ENCODE measurements at regions not wholly inside any gene's neighbourhood (a gene's known extent, or its start where the extent isn't known, plus 50 kb on each side); places are given as distances from the start of the nearest gene placed in this dataset.

DNA sequence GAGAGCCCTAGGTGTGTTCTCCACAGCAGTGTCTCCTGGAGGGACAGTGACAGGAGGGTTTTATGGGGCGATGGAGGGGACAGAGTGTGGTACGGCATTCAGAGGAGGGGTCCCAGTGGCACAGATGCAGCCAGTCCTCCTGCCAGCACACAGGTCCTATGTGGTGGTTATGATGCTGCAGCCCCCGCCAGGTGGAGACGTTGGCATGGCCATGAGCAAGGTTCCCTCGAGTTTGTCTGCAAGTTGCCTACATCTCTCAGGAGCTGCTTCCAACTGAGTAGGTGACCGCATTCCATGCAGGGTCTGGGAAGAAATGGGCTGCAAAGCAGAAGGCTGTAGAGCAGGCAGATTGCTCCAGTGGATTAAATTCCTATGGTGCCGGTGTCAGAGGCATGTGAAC, 646.0 kb downstream of the TBC1D22A start (continued):
- TF ChIP-seq PBX3 (CRISPR knock-in tag; IDR thresholded peaks at IDR 0.05), result no peak

- Histone ChIP-seq H3K36me3 (ENCODE audit: control insufficient read depth in 2 of 2, insufficient read depth in 1 of 2, low read length in 2 of 2) (no peaks in the 10 kb centered on the region), H3K4me3 (ENCODE audit: low read depth, low read length) (no peak overlapping the region), H3K27ac (ENCODE audit: extremely low read depth, low read depth, low read length) (no peak overlapping the region), H3K4me1 (ENCODE audit: control insufficient read depth, insufficient read depth, low read length) (no peaks in the 10 kb centered on the region), H3K9me3 (ENCODE audit: control insufficient read depth, insufficient read depth, low read depth, low read length) (no peaks in the 10 kb centered on the region)
- TF ChIP-seq ZNF37A (tag by site-specific recombination; IDR thresholded peaks at IDR 0.05) (no peak), ZBTB48 (tag by site-specific recombination; IDR thresholded peaks at IDR 0.05) (no peak), SCRT1 (tag by site-specific recombination; IDR thresholded peaks at IDR 0.05; ENCODE audit: borderline replicate concordance) (no peak)
- CTCF ChIA-PET, result interaction anchor here (1.4 kb wide), 1 partner anchor 1085 kb away, joined by 4 read pairs; no protein-coding TSS in a partner anchor
- POLR2A ChIA-PET, result no interaction called here
Observed at GRCh38 chr22:47407461-47408025, 645.1 kb downstream of the TBC1D22A start.

- TF ChIP-seq ZNF140 (tag by site-specific recombination; IDR thresholded peaks at IDR 0.05) (no peak), ZBTB1 (tag by site-specific recombination; IDR thresholded peaks at IDR 0.05) (no peak), ZNF341 (tag by site-specific recombination; IDR thresholded peaks at IDR 0.05; ENCODE audit: low read depth) (no peak), ZNF76 (tag by site-specific recombination; IDR thresholded peaks at IDR 0.05; ENCODE audit: borderline replicate concordance, low read depth) (no peak), ZNF843 (tag by site-specific recombination; IDR thresholded peaks at IDR 0.05) (no peak), ZNF2 (tag by site-specific recombination; IDR thresholded peaks at IDR 0.05) (no peak), ZNF433 (tag by site-specific recombination; IDR thresholded peaks at IDR 0.05; ENCODE audit: low read depth) (no peak), ZNF174 (tag by site-specific recombination; IDR thresholded peaks at IDR 0.05) (no peak), PRDM1 (tag by site-specific recombination; IDR thresholded peaks at IDR 0.05) (no peak), ZNF544 (tag by site-specific recombination; IDR thresholded peaks at IDR 0.05) (no peak), ZNF791 (tag by site-specific recombination; IDR thresholded peaks at IDR 0.05) (no peak), KLF16 (tag by site-specific recombination; IDR thresholded peaks at IDR 0.05) (no peak), KLF8 (tag by site-specific recombination; IDR thresholded peaks at IDR 0.05) (no peak), ZNF645 (tag by site-specific recombination; IDR thresholded peaks at IDR 0.05) (no peak), ZFP37 (tag by site-specific recombination; IDR thresholded peaks at IDR 0.05) (no peak), ZNF214 (tag by site-specific recombination; IDR thresholded peaks at IDR 0.05; ENCODE audit: borderline replicate concordance) (no peak), ZBTB8A (tag by site-specific recombination; IDR thresholded peaks at IDR 0.05) (no peak)
- TF ChIP-seq, protein P1, sequence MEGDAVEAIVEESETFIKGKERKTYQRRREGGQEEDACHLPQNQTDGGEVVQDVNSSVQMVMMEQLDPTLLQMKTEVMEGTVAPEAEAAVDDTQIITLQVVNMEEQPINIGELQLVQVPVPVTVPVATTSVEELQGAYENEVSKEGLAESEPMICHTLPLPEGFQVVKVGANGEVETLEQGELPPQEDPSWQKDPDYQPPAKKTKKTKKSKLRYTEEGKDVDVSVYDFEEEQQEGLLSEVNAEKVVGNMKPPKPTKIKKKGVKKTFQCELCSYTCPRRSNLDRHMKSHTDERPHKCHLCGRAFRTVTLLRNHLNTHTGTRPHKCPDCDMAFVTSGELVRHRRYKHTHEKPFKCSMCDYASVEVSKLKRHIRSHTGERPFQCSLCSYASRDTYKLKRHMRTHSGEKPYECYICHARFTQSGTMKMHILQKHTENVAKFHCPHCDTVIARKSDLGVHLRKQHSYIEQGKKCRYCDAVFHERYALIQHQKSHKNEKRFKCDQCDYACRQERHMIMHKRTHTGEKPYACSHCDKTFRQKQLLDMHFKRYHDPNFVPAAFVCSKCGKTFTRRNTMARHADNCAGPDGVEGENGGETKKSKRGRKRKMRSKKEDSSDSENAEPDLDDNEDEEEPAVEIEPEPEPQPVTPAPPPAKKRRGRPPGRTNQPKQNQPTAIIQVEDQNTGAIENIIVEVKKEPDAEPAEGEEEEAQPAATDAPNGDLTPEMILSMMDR (tag by site-specific recombination; IDR thresholded peaks at IDR 0.05), result no peak
- TF ChIP-seq, protein P2, sequence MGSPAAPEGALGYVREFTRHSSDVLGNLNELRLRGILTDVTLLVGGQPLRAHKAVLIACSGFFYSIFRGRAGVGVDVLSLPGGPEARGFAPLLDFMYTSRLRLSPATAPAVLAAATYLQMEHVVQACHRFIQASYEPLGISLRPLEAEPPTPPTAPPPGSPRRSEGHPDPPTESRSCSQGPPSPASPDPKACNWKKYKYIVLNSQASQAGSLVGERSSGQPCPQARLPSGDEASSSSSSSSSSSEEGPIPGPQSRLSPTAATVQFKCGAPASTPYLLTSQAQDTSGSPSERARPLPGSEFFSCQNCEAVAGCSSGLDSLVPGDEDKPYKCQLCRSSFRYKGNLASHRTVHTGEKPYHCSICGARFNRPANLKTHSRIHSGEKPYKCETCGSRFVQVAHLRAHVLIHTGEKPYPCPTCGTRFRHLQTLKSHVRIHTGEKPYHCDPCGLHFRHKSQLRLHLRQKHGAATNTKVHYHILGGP (tag by site-specific recombination; IDR thresholded peaks at IDR 0.05), result no peak
- POLR2A ChIA-PET, result no interaction called here
- H3K9me3 ChIP-seq (ENCODE audit: control insufficient read depth, insufficient read depth, low read depth, low read length), result no peaks in the 10 kb centered on the region
Observed at GRCh38 chr22:47406896-47407295, 644.4 kb downstream of the TBC1D22A start.

More at GRCh38 chr22:47406896-47407295, 644.4 kb downstream of the TBC1D22A start:
- Histone ChIP-seq H3K36me3 (ENCODE audit: control insufficient read depth in 2 of 2, insufficient read depth in 1 of 2, low read length in 2 of 2) (no peaks in the 10 kb centered on the region), H3K27ac (ENCODE audit: extremely low read depth, low read depth, low read length) (no peak overlapping the region), H3K4me3 (ENCODE audit: low read depth, low read length) (no peak overlapping the region), H3K4me1 (ENCODE audit: control insufficient read depth, insufficient read depth, low read length) (no peaks in the 10 kb centered on the region)
- CTCF ChIA-PET, result no interaction called here
